Caco-2 (cell line): ENCODE measurements at regions not wholly inside any gene's neighbourhood (a gene's known extent, or its start where the extent isn't known, plus 50 kb on each side); places are given as distances from the start of the nearest gene placed in this dataset.
"Not testable (repeated sequence)": the region's sequence is repeated elsewhere in the genome, so short reads cannot be mapped to it uniquely, and the experiment has no call there.

Experiments
- BruUV-seq: library from RNA; stranded (reverse); fragments of 400-500 nt; replicated peaks from 2 replicates; lab custom pipeline; 2021; lab: Mats Ljungman, UMichigan
- CTCF ChIA-PET: fragments of 300-600 bp; sonication (Branson Sonifier 250); formaldehyde crosslinking; loops from one replicate; lab custom pipeline; 2022; ENCODE audit warnings: antibody characterized with exemption; lab: Charles Lee
- POLR2A ChIA-PET: fragments of 300-600 bp; sonication (Branson Sonifier 250); formaldehyde crosslinking; loops from one replicate; lab custom pipeline; 2022; ENCODE audit warnings: antibody characterized with exemption; lab: Charles Lee
- DNase-seq, 2 experiments: peaks; one replicate each; pipeline versions ENCODE4 v3.0.0 to v3.0.0-alpha.2; 2020 to 2022
- H3K27me3 ChIP-seq: replicated peaks from 2 replicates; pipeline ENCODE4 v1.6.0; 2011; ENCODE audit warnings: low read length; ENCODE audit not compliant: control insufficient read depth, insufficient read depth
- H3K36me3 ChIP-seq: 2 replicates; pipeline ENCODE4 v1.5.1; 2011; ENCODE audit warnings: low read length; ENCODE audit not compliant: control insufficient read depth, insufficient read depth
- H3K4me1 ChIP-seq: fragments of 250-450 bp; sonication (Bioruptor Pico); 2 replicates; pipeline ENCODE4 v1.5.1; 2020; ENCODE audit warnings: mild to moderate bottlenecking
- H3K4me3 ChIP-seq: 2 replicates; pipeline ENCODE4 v1.5.1; 2011; ENCODE audit warnings: low read depth, mild to moderate bottlenecking, control low read depth, low read length
- H3K9me3 ChIP-seq: fragments of 250-450 bp; sonication (Bioruptor Pico); 2 replicates; pipeline ENCODE4 v1.5.1; 2020; ENCODE audit warnings: mild to moderate bottlenecking, moderate library complexity
- H3K27ac Mint-ChIP-seq: one replicate; pipeline ENCODE4 v1.8.0; 2022; ENCODE audit warnings: mixed read lengths; ENCODE audit not compliant: unreplicated experiment
- H3K27me3 Mint-ChIP-seq: one replicate; pipeline ENCODE4 v1.8.0; 2022; ENCODE audit warnings: mixed read lengths; ENCODE audit not compliant: insufficient read depth, unreplicated experiment
- H3K36me3 Mint-ChIP-seq: one replicate; pipeline ENCODE4 v1.8.0; 2022; ENCODE audit warnings: mild to moderate bottlenecking, mixed read lengths; ENCODE audit not compliant: insufficient read depth, unreplicated experiment
- H3K4me1 Mint-ChIP-seq: one replicate; pipeline ENCODE4 v1.8.0; 2022; ENCODE audit warnings: low read depth, mixed read lengths; ENCODE audit not compliant: unreplicated experiment
- H3K4me3 Mint-ChIP-seq: one replicate; pipeline ENCODE4 v1.8.0; 2022; ENCODE audit warnings: mild to moderate bottlenecking, moderate library complexity, mixed read lengths; ENCODE audit not compliant: unreplicated experiment
- H3K9me3 Mint-ChIP-seq: one replicate; pipeline ENCODE4 v1.8.0; 2022; ENCODE audit warnings: mixed read lengths; ENCODE audit not compliant: unreplicated experiment
- intact Hi-C: fragments of 100-400 bp; cut with micrococcal nuclease; formaldehyde crosslinking; loops from one replicate; pipeline ENCODE4 v1.10.0; 2022; ENCODE audit not compliant: unreplicated experiment

GRCh38 chr1:149673231-149673909 lies 89.7 kb downstream of the PPIAL4C start:
- CTCF ChIA-PET, H3K4me3 Mint-ChIP-seq, H3K4me1 Mint-ChIP-seq, H3K27me3 ChIP-seq, H3K9me3 ChIP-seq, POLR2A ChIA-PET, H3K9me3 Mint-ChIP-seq, intact Hi-C loops, DNase-seq, BruUV-seq, H3K27ac Mint-ChIP-seq, H3K4me1 ChIP-seq, H3K4me3 ChIP-seq, H3K27me3 Mint-ChIP-seq, H3K36me3 ChIP-seq, H3K36me3 Mint-ChIP-seq: not testable (repeated sequence)

DNA sequence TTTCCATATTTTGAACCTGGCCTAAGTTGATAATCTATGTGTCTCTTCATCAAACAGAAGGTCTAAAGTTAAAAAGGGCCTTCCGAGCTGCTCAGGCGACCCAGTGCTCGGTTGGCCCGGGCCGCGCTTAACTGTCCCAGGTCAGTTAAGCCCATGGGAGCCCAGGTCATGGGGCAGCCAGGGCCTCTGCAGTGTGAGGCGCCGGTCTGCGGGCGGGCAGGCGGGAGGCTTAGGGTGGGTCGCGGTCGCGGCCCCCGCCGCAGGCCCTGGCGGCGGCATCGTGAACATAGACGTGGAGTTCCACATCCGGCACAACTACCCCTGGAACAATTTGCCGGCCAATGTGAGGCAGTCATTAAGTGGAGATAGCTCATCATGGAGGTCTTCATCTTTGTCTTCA lies 91.3 kb downstream of the PPIAL4C start:
- H3K27ac Mint-ChIP-seq, BruUV-seq, H3K4me3 Mint-ChIP-seq, H3K27me3 Mint-ChIP-seq, H3K27me3 ChIP-seq, H3K4me3 ChIP-seq, H3K9me3 ChIP-seq, H3K4me1 Mint-ChIP-seq, CTCF ChIA-PET, POLR2A ChIA-PET, H3K36me3 ChIP-seq, H3K36me3 Mint-ChIP-seq, H3K9me3 Mint-ChIP-seq, intact Hi-C loops, H3K4me1 ChIP-seq, DNase-seq: not testable (repeated sequence)

DNA sequence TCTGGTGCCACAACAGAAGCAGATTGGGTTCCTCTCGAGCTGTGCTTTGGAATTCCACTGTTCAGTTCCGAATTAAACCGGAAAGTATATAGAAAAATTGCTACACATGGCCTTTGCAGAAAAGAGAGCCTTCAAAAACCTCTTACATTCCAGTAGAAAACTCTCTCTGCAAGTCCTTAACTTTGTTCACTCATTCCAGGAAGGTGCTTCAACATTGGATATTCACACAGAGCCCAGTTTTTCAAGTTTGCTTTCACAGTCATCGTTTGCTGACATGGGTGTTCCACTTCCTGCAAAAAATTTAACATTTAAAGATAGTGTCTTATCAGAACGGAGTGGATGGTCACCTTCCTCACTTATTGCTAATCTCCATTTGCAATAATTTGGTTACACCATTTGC lies 93.7 kb downstream of the PPIAL4C start:
- H3K36me3 Mint-ChIP-seq, H3K36me3 ChIP-seq, intact Hi-C loops, POLR2A ChIA-PET, H3K4me3 Mint-ChIP-seq, H3K27ac Mint-ChIP-seq, H3K27me3 ChIP-seq, H3K9me3 ChIP-seq, H3K4me3 ChIP-seq, BruUV-seq, H3K4me1 Mint-ChIP-seq, CTCF ChIA-PET, H3K9me3 Mint-ChIP-seq, H3K27me3 Mint-ChIP-seq, DNase-seq, H3K4me1 ChIP-seq: not testable (repeated sequence)

DNA sequence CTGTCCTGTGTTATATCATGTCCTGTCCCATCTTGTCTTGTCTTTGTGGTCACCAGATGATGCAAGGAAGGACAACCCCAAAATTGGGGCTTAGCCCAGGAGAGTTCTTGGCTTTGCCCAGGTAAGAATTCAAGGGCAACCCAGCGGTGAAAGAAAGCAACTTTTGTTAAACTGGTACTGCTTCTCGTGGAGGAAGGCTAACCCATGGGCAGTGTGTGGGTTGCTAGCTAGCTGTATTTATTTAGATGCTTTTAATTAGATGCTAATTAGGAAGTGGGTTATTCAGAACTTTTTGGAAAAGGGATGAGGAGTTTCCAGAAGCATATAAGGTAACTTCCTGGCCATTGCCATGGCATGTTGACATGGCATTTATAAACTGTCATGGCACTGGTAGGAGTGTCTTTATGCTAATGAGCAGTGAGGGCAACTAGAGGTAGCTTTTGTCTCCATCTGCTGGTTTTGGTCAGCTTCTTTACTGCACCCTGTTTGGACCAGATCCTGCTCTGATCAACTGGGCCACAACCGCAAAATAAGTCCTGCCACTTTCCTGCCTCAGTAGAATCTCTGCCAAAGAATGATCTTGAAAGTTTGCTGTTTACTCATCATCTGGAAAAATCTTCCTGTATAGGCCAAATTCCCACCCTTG lies 95.8 kb upstream of the FCGR1A start:
- H3K36me3 ChIP-seq, H3K27me3 ChIP-seq, CTCF ChIA-PET, DNase-seq, H3K27ac Mint-ChIP-seq, H3K27me3 Mint-ChIP-seq, BruUV-seq, H3K4me3 Mint-ChIP-seq, H3K36me3 Mint-ChIP-seq, H3K9me3 ChIP-seq, H3K4me3 ChIP-seq, H3K9me3 Mint-ChIP-seq, H3K4me1 ChIP-seq, intact Hi-C loops, POLR2A ChIA-PET, H3K4me1 Mint-ChIP-seq: not testable (repeated sequence)

DNA sequence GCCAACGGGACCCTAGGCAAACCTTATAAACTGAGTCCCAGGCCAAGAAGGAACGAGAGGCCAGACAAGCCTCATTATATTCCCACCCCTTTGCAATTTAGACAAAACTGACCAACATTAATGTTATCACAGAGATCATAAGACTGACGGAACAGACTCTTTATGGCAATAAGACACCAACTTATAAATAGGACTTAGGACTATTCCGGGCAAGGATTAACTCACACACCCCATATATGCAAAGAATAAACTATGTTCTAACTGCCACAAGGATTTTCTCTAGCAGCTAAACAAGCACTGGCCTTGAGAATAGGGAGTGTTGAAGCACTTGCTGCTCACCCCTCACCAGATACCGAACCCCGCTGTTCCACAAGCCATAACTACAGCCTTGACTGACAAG lies 91.1 kb upstream of the FCGR1A start:
- H3K27me3 ChIP-seq, POLR2A ChIA-PET, H3K4me3 ChIP-seq, H3K36me3 Mint-ChIP-seq, CTCF ChIA-PET, H3K4me3 Mint-ChIP-seq, intact Hi-C loops, BruUV-seq, H3K4me1 Mint-ChIP-seq, H3K4me1 ChIP-seq, DNase-seq, H3K36me3 ChIP-seq, H3K9me3 ChIP-seq, H3K9me3 Mint-ChIP-seq, H3K27me3 Mint-ChIP-seq, H3K27ac Mint-ChIP-seq: not testable (repeated sequence)

- H3K4me1 Mint-ChIP-seq, intact Hi-C loops, H3K27me3 ChIP-seq, H3K36me3 Mint-ChIP-seq, CTCF ChIA-PET, H3K4me3 ChIP-seq, H3K4me1 ChIP-seq, POLR2A ChIA-PET, DNase-seq, H3K9me3 ChIP-seq, BruUV-seq, H3K27ac Mint-ChIP-seq, H3K4me3 Mint-ChIP-seq, H3K9me3 Mint-ChIP-seq, H3K36me3 ChIP-seq, H3K27me3 Mint-ChIP-seq: not testable (repeated sequence)
Measured at GRCh38 chr1:149692804-149693539, 89.5 kb upstream of the FCGR1A start.

GRCh38 chr1:149695066-149695465 lies 87.4 kb upstream of the FCGR1A start:
- H3K27me3 Mint-ChIP-seq, H3K9me3 Mint-ChIP-seq, H3K36me3 ChIP-seq, DNase-seq, H3K4me3 Mint-ChIP-seq, CTCF ChIA-PET, intact Hi-C loops, H3K36me3 Mint-ChIP-seq, H3K4me1 Mint-ChIP-seq, H3K4me1 ChIP-seq, BruUV-seq, H3K9me3 ChIP-seq, H3K27me3 ChIP-seq, POLR2A ChIA-PET, H3K4me3 ChIP-seq, H3K27ac Mint-ChIP-seq: not testable (repeated sequence)
